Naive thymus-derived CD4-positive, alpha-beta T cell (primary cell): ENCODE measurements at regions not wholly inside any gene's neighbourhood (a gene's known extent, or its start where the extent isn't known, plus 50 kb on each side); places are given as distances from the start of the nearest gene placed in this dataset.

Experiments used
- ATAC-seq: fragments of 150-1000 bp; cut with Tn5 transposase; 2 replicates; pipeline ENCODE4 v1.10.0; 2021; ENCODE audit warnings: mild to moderate bottlenecking, moderate library complexity
- CTCF ChIA-PET: fragments of 350-600 bp; sonication (Branson Sonifier 250); formaldehyde crosslinking; loops from one replicate; lab custom pipeline; 2021; ENCODE audit warnings: antibody characterized with exemption; lab: Charles Lee
- POLR2A ChIA-PET: fragments of 350-600 bp; sonication (Branson Sonifier 250); formaldehyde crosslinking; loops from one replicate; lab custom pipeline; 2021; ENCODE audit warnings: antibody characterized with exemption, inconsistent platforms; lab: Charles Lee
- DNase-seq, 9 donors: peaks; one replicate each; pipeline versions ENCODE4 v3.0.0 to v3.0.0-alpha.2; 2020 to 2022; ENCODE audit warnings: mixed read lengths in 1 of 9
- H3K27ac ChIP-seq: one replicate; pipeline ENCODE4 v1.7.0; 2013; ENCODE audit warnings: mild to moderate bottlenecking, low read depth, low read length, moderate library complexity
- H3K27me3 ChIP-seq, 2 donors: one replicate each; pipeline ENCODE4 v1.7.0; 2013; ENCODE audit warnings: low read length in 2 of 2, mild to moderate bottlenecking in 2 of 2, moderate library complexity in 2 of 2; ENCODE audit not compliant: control insufficient read depth in 2 of 2, insufficient read depth in 2 of 2
- H3K36me3 ChIP-seq, 3 experiments: 1 replicate in 2 of 3; 2 replicates in 1 of 3; pipeline ENCODE4 v1.7.0; 2013; ENCODE audit warnings: low read length in 3 of 3, mild to moderate bottlenecking in 3 of 3, moderate library complexity in 1 of 3; ENCODE audit not compliant: insufficient read depth in 3 of 3, control insufficient read depth in 2 of 3
- H3K4me1 ChIP-seq, 2 donors: one replicate each; pipeline ENCODE4 v1.7.0; 2013; ENCODE audit warnings: low read length in 2 of 2, mild to moderate bottlenecking in 2 of 2, moderate library complexity in 1 of 2; ENCODE audit not compliant: control insufficient read depth in 2 of 2, insufficient read depth in 2 of 2
- H3K4me3 ChIP-seq: 2 replicates; pipeline ENCODE4 v1.7.0; 2013; ENCODE audit warnings: mild to moderate bottlenecking, low read length
- H3K9me3 ChIP-seq, 3 experiments: 1 replicate in 2 of 3; 2 replicates in 1 of 3; pipeline ENCODE4 v1.7.0; 2013; ENCODE audit warnings: low read length in 3 of 3; ENCODE audit not compliant: control insufficient read depth in 2 of 3
- H3K27ac Mint-ChIP-seq, 9 donors: one replicate each; pipeline ENCODE4 v1.8.0; 2020 to 2022; ENCODE audit warnings: mixed read lengths in 9 of 9, mild to moderate bottlenecking in 8 of 9, moderate library complexity in 5 of 9, inconsistent platforms in 2 of 9
- H3K27me3 Mint-ChIP-seq, 5 donors: one replicate each; pipeline ENCODE4 v1.8.0; 2021 to 2022; ENCODE audit warnings: mixed read lengths in 5 of 5, mild to moderate bottlenecking in 1 of 5
- H3K36me3 Mint-ChIP-seq, 5 donors: one replicate each; pipeline ENCODE4 v1.8.0; 2020 to 2022; ENCODE audit warnings: mixed read lengths in 5 of 5, mild to moderate bottlenecking in 3 of 5, inconsistent platforms in 1 of 5
- H3K4me1 Mint-ChIP-seq, 7 donors: one replicate each; pipeline ENCODE4 v1.8.0; 2020 to 2022; ENCODE audit warnings: mixed read lengths in 7 of 7, mild to moderate bottlenecking in 3 of 7, inconsistent platforms in 1 of 7
- H3K4me3 Mint-ChIP-seq, 10 donors: one replicate each; pipeline ENCODE4 v1.8.0; 2020 to 2022; ENCODE audit warnings: mild to moderate bottlenecking in 10 of 10, mixed read lengths in 10 of 10, moderate library complexity in 6 of 10, inconsistent platforms in 2 of 10
- H3K9me3 Mint-ChIP-seq, 11 donors: one replicate each; pipeline ENCODE4 v1.8.0; 2020 to 2022; ENCODE audit warnings: mixed read lengths in 11 of 11, mild to moderate bottlenecking in 4 of 11, inconsistent platforms in 1 of 11, moderate library complexity in 1 of 11
- intact Hi-C, 2 donors: fragments of 100-400 bp; cut with micrococcal nuclease; formaldehyde crosslinking; loops; one replicate each; pipeline ENCODE4 v1.15.1; 2023

DNA sequence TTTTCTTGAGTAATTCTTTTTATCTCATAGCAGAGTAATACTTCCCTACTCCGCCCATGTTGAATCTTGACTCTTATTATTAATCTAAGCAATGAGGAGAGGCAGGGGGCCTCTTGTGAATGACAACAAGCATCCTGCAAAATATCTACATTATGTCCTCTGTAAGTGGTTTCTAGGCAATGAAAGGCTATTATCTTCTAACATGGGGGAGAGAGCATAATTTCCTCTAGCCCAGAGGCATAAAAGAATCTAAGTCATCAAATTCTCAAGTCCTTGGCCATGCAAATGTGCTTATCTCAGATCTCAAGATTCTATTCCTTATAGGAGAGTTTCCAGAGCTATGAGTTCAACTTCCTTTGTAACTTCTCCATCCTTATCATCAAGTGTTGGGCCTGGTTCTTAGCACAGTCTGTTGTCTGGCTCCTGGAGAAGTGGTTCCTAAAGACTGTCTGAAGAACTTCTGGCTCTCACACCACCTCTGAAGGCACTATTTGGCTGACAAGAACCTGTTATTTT, 423.1 kb upstream of the INTU start:
- ChIA-PET POLR2A (no interaction called here), CTCF (no interaction called here)
- no peak overlapping the region for H3K4me3 ChIP-seq
- DNase-seq: no peak
- intact Hi-C loops: no loop called here
- no peaks in the 10 kb centered on the region for H3K27me3 ChIP-seq
- H3K27ac ChIP-seq: no peak overlapping the region
- H3K9me3 ChIP-seq: no peaks in the 10 kb centered on the region
- peaks cover 0 to 14% (median 5%) of the 10 kb centered on the region in 11 donors for H3K9me3 Mint-ChIP-seq
- H3K27ac Mint-ChIP-seq: no peak overlapping the region
- H3K4me3 Mint-ChIP-seq: no peak overlapping the region
- H3K36me3 Mint-ChIP-seq: no peaks in the 10 kb centered on the region
- H3K4me1 Mint-ChIP-seq: no peaks in the 10 kb centered on the region
- H3K4me1 ChIP-seq: no peaks in the 10 kb centered on the region
- no peaks in the 10 kb centered on the region for H3K36me3 ChIP-seq
- no peaks in the 10 kb centered on the region for H3K27me3 Mint-ChIP-seq
- ATAC-seq: no peak

DNA sequence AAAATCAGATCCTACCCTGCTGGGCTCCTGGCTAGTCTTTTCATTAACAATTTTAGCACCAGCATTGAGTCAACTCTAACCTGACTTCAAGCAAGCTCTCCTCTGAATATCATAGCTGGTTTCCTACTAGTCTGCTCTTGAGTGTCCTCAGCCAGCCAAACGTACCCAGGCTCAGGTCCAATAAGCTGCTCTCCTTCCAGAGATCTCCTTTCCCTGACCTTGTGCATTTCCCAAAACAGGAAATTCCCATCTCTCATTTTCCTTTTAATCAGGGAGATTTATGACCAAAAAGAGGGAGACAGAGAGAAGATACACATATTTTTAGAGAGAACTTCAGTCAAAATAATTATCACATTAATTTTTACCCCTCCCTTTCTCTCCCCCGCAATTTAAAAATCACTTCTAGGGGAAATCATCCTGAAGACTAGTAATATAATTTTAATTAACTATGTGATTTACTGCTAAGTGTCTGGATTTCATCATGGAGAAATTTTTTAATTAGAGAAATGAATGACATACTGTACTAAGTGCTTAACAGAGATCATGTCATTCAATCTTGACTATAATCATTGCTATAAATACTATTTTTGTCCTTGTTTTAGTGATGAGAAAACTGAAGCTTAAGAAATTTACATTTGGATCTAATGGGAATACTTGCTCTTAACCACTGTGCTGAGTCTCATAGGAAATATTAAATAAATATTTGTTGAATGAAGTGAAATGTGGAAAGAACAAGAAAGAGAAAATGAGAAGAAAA, 421.7 kb upstream of the INTU start:
- Histone ChIP-seq H3K4me3 (no peak overlapping the region), H3K9me3 (no peaks in the 10 kb centered on the region), H3K4me1 (no peaks in the 10 kb centered on the region), H3K27me3 (no peaks in the 10 kb centered on the region), H3K36me3 (no peaks in the 10 kb centered on the region), H3K27ac (no peak overlapping the region)
- Mint-ChIP-seq H3K36me3 (no peaks in the 10 kb centered on the region), H3K4me1 (no peaks in the 10 kb centered on the region), H3K27me3 (no peaks in the 10 kb centered on the region), H3K9me3 (peaks cover 0 to 12% (median 4%) of the 10 kb centered on the region in 11 donors), H3K4me3 (no peak overlapping the region), H3K27ac (no peak overlapping the region)
- DNase-seq (no peak), ATAC-seq (no peak)
- intact Hi-C loops: no loop called here
- ChIA-PET CTCF (no interaction called here), POLR2A (no interaction called here)

DNA sequence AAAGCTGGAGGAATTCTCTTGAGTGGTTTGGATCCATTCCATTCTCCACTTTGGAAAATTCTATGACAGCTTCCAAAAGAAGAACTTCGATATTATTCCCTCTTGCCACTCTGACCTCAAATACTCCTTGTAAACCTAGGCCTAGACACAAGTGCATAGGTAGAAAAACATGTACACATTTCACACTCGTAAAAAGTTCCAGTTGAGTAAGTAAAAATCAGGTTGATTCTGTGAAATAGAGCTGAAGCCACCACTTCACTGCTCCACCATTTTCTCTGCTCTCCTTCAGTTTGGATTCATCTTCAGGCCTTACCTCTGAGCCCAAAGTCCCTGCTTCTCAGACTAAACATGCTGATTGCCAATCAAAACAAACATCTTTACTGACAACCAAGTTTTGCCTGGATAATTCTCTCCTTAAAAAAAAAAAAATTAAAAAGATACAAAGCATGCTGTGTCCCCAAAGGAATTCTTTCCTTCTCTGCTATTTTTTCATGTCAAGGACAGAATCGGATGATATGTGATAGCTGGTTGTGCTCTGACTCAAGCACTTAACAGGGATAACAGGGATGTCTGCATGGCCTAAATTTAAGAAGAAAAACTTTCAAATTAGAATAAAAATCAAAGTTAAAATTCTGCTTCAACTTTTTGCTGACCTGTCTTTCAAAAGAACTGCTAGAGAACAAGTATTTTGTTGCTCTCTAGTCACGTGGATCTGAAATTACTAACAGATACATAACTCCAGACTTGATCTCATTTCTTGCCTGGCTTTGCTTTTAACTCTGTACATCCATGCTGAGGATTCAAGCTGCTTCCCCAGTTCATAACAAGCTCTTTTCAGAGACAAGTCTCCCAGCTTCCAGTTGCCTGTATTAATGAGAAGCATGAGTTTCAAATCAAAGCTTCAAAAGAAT, 420.9 kb upstream of the INTU start:
- no peak overlapping the region for H3K4me3 Mint-ChIP-seq
- no peaks in the 10 kb centered on the region for H3K27me3 Mint-ChIP-seq
- H3K9me3 Mint-ChIP-seq: peaks cover 0 to 10% (median 2%) of the 10 kb centered on the region in 11 donors
- Histone ChIP-seq H3K27ac (no peak overlapping the region), H3K9me3 (no peaks in the 10 kb centered on the region), H3K4me3 (no peak overlapping the region), H3K27me3 (no peaks in the 10 kb centered on the region), H3K4me1 (no peaks in the 10 kb centered on the region), H3K36me3 (no peaks in the 10 kb centered on the region)
- intact Hi-C loops: no loop called here
- ATAC-seq: no peak
- H3K36me3 Mint-ChIP-seq: no peaks in the 10 kb centered on the region
- H3K27ac Mint-ChIP-seq: no peak overlapping the region
- ChIA-PET CTCF (no interaction called here), POLR2A (no interaction called here)
- H3K4me1 Mint-ChIP-seq: no peaks in the 10 kb centered on the region
- no peak for DNase-seq

DNA sequence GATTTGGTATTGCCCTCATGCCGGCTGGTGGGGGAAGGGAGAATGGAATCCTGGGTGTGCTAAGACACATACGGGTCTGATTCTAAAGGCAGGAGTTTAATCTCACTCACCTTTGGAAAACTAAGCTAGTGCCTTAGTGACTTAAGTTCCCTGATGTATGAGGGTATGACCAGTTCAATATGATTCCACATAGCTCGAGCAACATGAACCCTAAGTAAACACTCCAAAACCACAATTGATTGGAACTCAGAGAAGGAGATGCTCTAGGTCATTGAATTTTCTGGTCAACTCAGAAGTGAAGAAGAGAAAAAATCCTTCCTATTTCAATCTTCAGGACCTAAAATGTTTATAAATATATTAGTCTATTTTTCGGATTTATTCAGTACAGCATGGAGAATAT, 420.1 kb upstream of the INTU start:
- no peaks in the 10 kb centered on the region for H3K36me3 Mint-ChIP-seq
- H3K4me3 ChIP-seq: no peak overlapping the region
- no peaks in the 10 kb centered on the region for H3K27me3 ChIP-seq
- H3K9me3 ChIP-seq: no peaks in the 10 kb centered on the region
- H3K27me3 Mint-ChIP-seq: no peaks in the 10 kb centered on the region
- H3K27ac ChIP-seq: no peak overlapping the region
- DNase-seq: no peak
- H3K4me1 Mint-ChIP-seq: no peaks in the 10 kb centered on the region
- H3K4me3 Mint-ChIP-seq: no peak overlapping the region
- no peaks in the 10 kb centered on the region for H3K4me1 ChIP-seq
- H3K9me3 Mint-ChIP-seq: peaks cover 0 to 10% (median 2%) of the 10 kb centered on the region in 11 donors
- CTCF ChIA-PET: no interaction called here
- no peaks in the 10 kb centered on the region for H3K36me3 ChIP-seq
- intact Hi-C loops: no loop called here
- no peak for ATAC-seq
- no peak overlapping the region for H3K27ac Mint-ChIP-seq
- POLR2A ChIA-PET: no interaction called here

DNA sequence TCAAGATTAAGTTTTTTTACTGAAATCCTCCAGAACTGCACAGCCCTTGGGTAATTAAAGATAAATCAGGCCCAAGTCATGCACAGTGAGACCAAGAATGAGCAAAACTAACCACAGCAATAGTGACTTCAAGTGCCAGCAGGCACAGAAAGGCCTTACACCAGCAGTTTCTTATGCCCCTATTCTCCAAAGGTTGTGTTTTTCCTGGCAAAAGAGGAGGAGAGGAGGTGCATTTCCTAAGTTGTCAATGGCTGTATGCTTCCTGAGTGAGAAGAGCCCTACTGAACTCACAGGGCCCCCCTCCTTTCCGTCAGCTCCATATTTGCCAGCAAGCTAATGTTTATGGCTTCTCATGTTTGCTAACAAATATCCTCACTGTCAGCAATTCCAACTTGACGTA, 418.7 kb upstream of the INTU start:
- ChIA-PET CTCF (no interaction called here), POLR2A (no interaction called here)
- ATAC-seq (no peak), DNase-seq (no peak)
- H3K36me3 Mint-ChIP-seq: peaks cover 0 to 3% (median 0%) of the 10 kb centered on the region in 5 donors
- Histone ChIP-seq H3K27ac (no peak overlapping the region), H3K4me3 (no peak overlapping the region), H3K4me1 (no peaks in the 10 kb centered on the region), H3K36me3 (no peaks in the 10 kb centered on the region), H3K9me3 (no peaks in the 10 kb centered on the region), H3K27me3 (no peaks in the 10 kb centered on the region)
- H3K4me3 Mint-ChIP-seq: no peak overlapping the region
- no peak overlapping the region for H3K27ac Mint-ChIP-seq
- H3K4me1 Mint-ChIP-seq: no peaks in the 10 kb centered on the region
- intact Hi-C loops: no loop called here
- peaks cover 2 to 13% (median 5%) of the 10 kb centered on the region in 11 donors for H3K9me3 Mint-ChIP-seq
- H3K27me3 Mint-ChIP-seq: no peaks in the 10 kb centered on the region

DNA sequence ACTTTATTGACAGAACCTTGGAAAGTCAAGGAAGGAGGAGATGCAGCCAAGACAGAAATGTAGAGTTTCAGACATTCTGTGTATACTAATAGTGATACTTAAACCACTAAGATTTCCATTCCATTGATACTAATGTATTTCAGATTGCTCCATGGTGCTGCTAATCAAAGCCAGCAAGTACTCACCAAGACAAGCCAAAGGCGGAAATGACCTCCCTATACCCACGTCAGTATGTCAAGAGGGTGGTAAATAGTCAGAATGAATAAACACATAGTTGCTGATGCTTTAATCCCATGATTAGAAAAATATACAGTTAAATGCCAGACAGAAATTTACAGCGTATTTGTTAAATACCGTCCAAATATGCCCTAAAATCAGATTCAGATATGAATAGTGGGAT, 417.8 kb upstream of the INTU start:
- Histone ChIP-seq H3K36me3 (no peaks in the 10 kb centered on the region), H3K4me1 (no peaks in the 10 kb centered on the region), H3K4me3 (no peak overlapping the region), H3K9me3 (no peaks in the 10 kb centered on the region), H3K27me3 (no peaks in the 10 kb centered on the region), H3K27ac (no peak overlapping the region)
- H3K4me1 Mint-ChIP-seq: no peaks in the 10 kb centered on the region
- ChIA-PET CTCF (no interaction called here), POLR2A (no interaction called here)
- DNase-seq: no peak
- intact Hi-C loops: no loop called here
- no peaks in the 10 kb centered on the region for H3K27me3 Mint-ChIP-seq
- H3K27ac Mint-ChIP-seq: no peak overlapping the region
- no peak for ATAC-seq
- peaks cover 0 to 14% (median 5%) of the 10 kb centered on the region in 11 donors for H3K9me3 Mint-ChIP-seq
- no peak overlapping the region for H3K4me3 Mint-ChIP-seq
- H3K36me3 Mint-ChIP-seq: peaks cover 0 to 3% (median 0%) of the 10 kb centered on the region in 5 donors
